Peyer's patch (tissue), 4 donors: ENCODE measurements at regions not wholly inside any gene's neighbourhood (a gene's known extent, or its start where the extent isn't known, plus 50 kb on each side); places are given as distances from the start of the nearest gene placed in this dataset.

Source experiments
- POLR2A ChIP-seq, 2 donors: fragments of 450-650 bp; IDR thresholded peaks; one replicate each; pipeline ENCODE4 v1.5.1; 2017; ENCODE audit warnings: antibody characterized with exemption in 2 of 2, mild to moderate bottlenecking in 2 of 2, moderate library complexity in 2 of 2
- TF ChIP-seq, protein P1 (sequence below), 6 experiments: fragments of 450-650 bp in 4 of 6; fragments of 200-600 bp in 2 of 6; sonication (generic) in 1 of 6; IDR thresholded peaks; one replicate each; pipeline ENCODE4 v1.5.1; 2017 to 2019; ENCODE audit warnings: antibody characterized with exemption in 6 of 6, mild to moderate bottlenecking in 3 of 6, moderate library complexity in 1 of 6

DNA sequence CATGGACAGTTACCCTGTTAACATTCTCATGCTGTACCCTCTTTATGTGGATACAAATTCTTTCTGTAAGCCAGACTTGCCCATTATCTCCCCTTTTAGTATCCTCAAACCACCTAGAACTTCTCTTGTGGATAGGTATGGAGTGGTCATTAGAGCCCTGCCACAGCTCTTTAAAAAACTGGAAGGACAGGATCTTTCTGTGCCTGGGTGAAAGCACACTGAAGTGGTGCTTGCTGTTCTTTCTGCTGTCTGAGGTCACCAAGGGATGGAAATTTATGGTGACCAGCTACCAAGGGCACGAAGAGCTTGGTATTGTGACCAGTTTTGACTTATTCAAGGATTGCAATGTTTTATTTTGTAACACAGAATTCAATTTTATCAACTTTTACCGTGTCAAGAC lies 344.2 kb downstream of the CBLL2 start:
- TF ChIP-seq, protein P1, sequence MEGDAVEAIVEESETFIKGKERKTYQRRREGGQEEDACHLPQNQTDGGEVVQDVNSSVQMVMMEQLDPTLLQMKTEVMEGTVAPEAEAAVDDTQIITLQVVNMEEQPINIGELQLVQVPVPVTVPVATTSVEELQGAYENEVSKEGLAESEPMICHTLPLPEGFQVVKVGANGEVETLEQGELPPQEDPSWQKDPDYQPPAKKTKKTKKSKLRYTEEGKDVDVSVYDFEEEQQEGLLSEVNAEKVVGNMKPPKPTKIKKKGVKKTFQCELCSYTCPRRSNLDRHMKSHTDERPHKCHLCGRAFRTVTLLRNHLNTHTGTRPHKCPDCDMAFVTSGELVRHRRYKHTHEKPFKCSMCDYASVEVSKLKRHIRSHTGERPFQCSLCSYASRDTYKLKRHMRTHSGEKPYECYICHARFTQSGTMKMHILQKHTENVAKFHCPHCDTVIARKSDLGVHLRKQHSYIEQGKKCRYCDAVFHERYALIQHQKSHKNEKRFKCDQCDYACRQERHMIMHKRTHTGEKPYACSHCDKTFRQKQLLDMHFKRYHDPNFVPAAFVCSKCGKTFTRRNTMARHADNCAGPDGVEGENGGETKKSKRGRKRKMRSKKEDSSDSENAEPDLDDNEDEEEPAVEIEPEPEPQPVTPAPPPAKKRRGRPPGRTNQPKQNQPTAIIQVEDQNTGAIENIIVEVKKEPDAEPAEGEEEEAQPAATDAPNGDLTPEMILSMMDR (IDR thresholded peaks at IDR 0.05) = no peak
- no peak for TF ChIP-seq POLR2A (IDR thresholded peaks at IDR 0.05)
